HFF-Myc (cell line): ENCODE measurements at regions not wholly inside any gene's neighbourhood (a gene's known extent, or its start where the extent isn't known, plus 50 kb on each side); places are given as distances from the start of the nearest gene placed in this dataset.
A peak's percentile ranks its signal among the peaks of the same experiment; 100 is the strongest.

Source experiments
- DNase-seq: peaks from one replicate; pipeline ENCODE4 v3.0.0-alpha.2; 2011; ENCODE audit warnings: low read depth; ENCODE audit errors: extremely low read depth
- H3K4me3 ChIP-seq: replicated peaks from 2 replicates; pipeline ENCODE4 v1.5.1; 2011; ENCODE audit warnings: low read depth, mild to moderate bottlenecking, control low read depth, low read length
- CTCF ChIP-seq: IDR thresholded peaks from 2 replicates; pipeline ENCODE4 v1.5.1; 2012; ENCODE audit warnings: mild to moderate bottlenecking, low read depth, low read length, control low read depth; ENCODE audit errors: missing control alignments

GRCh38 chr2:224223851-224224555 is 177.9 kb downstream of the FAM124B start:
- DNase-seq: no peak
- TF ChIP-seq CTCF: no peak
- no peak overlapping the region for H3K4me3 ChIP-seq

DNA sequence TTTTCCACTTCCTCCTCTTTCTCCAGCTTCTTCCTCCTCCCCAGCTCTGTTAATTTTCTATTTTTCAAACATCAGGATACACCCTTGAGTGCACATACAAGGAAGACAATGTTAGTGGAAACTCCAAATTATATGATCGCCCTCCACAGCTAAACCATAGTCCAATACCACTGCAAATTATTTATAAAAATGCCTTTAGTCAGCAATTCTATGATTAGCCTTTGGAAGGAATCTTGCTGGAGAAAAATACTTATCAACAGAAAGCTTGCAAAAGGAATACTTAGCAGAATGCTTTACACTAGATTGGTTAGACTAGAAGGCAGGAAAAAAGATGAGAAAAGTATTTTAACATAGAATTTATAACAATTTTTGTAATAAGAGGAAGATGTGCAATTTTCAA is 178.9 kb downstream of the FAM124B start:
- H3K4me3 ChIP-seq: no peak overlapping the region
- TF ChIP-seq CTCF: no peak
- DNase-seq: no peak

DNA sequence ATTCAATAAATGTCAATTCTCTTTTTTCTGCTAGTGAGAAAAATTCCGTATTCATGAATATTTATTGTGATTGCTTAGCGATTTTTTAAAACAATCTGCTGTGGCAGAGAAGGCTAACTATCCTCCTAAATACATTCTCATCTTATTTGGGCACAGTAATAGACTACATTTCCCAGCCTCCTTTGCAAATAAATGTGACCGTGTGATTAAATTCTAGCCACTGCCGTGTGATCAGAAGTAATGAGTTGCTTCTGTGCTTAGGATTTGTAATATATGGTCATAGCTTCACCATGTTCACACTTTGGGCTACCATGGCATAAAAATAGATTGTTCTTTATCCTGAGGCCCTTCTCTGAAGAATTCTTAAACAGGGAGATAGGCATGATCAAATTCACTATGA is 179.6 kb downstream of the FAM124B start:
- TF ChIP-seq CTCF: no peak
- H3K4me3 ChIP-seq: no peak overlapping the region
- no peak for DNase-seq

- DNase-seq: peak; percentile 88
- TF ChIP-seq CTCF: no peak
- H3K4me3 ChIP-seq: no peak overlapping the region
These were observed 180.4 kb downstream of the FAM124B start for GRCh38 chr2:224221455-224221913.

DNA sequence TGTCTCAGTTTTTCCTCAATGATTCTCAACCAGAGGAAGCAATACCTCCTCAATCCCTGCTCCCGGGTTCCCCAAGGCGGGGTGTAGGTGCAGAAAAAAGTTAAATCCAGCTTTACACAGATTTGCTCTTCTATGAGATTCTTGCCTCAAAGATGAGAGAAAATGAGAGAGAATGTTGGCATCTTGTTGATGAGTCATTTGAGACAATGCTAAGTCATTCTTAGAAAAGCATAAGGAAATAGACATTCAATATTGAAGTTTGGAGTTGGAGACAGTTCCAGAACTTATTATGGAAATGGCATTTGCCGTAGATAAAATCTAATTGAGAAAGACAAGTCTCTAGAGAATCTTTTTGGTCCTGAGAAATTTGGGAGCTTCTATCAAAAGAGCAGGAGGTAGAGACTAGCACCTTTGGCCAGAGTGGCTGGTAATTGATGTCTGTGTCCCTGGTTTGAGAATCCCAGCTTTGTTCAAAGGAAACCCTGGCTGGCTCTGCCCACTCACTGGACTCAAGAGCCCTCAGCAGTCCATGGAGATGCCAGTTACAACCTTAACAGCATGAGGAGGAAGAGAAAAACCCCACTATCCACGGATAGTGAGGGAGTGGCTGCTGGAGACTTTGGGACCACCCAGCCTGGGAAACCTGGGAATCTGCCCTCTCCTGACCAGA is 181.2 kb downstream of the FAM124B start:
- DNase-seq: no peak
- no peak overlapping the region for H3K4me3 ChIP-seq
- TF ChIP-seq CTCF: no peak

- DNase-seq: no peak
- H3K4me3 ChIP-seq: no peak overlapping the region
- TF ChIP-seq CTCF: no peak
These were observed 180.7 kb upstream of the SERPINE2 start for GRCh38 chr2:224219781-224220180.

DNA sequence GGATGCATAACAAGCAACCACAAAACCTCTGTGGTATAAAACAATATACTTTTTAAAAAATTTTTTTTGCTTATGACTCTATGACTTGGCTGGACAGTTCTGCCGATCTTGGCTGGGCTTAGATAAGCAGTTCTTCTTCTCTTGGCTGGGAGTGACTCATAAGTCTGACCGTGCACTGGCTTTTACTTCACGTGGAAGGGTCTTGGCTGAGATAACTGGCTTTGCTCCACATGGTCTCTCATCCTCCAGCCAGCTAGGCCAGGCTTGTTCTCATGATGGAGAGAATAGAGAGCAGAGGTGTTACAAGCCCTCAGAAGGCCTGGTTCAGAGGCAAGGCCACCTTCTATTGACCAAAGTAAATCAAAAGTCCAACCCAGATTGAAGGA is 178.9 kb upstream of the SERPINE2 start:
- no peak overlapping the region for H3K4me3 ChIP-seq
- no peak for TF ChIP-seq CTCF
- no peak for DNase-seq
